GM12872 (cell line): ENCODE measurements at regions not wholly inside any gene's neighbourhood (a gene's known extent, or its start where the extent isn't known, plus 50 kb on each side); places are given as distances from the start of the nearest gene placed in this dataset.

ENCODE experiments used
- TF ChIP-seq, protein P1 (sequence below): IDR thresholded peaks from 3 replicates; pipeline ENCODE4 v1.5.1; 2011; ENCODE audit warnings: low read depth, mild to moderate bottlenecking, low read length, moderate library complexity; ENCODE audit not compliant: insufficient read depth

DNA sequence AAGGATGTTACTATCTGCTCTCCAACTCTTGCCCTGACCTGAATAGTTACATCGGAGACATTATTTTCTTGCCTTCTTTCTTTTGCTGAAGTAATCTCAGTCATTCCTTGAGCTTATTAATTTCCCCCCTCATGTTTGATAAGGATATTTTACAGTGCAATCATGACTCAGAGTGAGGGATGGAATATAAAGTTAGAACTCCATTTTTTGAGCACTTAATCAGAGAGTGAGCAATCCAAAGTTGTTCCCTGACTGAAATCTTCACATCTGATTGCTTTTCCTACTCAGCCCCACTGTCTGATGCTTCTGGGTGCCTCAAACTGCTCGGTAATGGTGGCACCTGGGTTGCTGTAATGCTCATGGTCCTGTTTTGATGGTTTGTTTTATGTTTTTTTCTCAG lies 142.7 kb upstream of the SEL1L start:
- TF ChIP-seq, protein P1, sequence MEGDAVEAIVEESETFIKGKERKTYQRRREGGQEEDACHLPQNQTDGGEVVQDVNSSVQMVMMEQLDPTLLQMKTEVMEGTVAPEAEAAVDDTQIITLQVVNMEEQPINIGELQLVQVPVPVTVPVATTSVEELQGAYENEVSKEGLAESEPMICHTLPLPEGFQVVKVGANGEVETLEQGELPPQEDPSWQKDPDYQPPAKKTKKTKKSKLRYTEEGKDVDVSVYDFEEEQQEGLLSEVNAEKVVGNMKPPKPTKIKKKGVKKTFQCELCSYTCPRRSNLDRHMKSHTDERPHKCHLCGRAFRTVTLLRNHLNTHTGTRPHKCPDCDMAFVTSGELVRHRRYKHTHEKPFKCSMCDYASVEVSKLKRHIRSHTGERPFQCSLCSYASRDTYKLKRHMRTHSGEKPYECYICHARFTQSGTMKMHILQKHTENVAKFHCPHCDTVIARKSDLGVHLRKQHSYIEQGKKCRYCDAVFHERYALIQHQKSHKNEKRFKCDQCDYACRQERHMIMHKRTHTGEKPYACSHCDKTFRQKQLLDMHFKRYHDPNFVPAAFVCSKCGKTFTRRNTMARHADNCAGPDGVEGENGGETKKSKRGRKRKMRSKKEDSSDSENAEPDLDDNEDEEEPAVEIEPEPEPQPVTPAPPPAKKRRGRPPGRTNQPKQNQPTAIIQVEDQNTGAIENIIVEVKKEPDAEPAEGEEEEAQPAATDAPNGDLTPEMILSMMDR = no peak

DNA sequence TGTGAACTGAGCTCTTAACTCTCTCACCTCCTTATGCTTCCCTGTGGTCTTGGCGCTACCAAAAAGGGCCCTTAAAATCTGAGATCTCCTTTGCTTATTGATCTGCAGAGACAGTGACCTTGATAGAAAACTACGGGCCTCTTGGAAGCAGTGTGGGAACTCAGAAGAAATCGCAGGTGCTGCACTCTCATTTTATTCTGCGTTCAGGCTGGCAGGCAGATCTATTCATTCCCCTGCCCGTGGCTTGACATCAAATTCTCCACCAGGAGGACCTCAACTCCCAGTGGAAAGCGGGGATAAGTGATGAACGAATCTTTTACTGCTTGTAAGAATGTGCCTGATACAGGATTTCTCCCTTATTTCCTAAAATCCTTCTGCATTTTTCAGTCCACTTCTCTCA lies 143.2 kb upstream of the SEL1L start:
- TF ChIP-seq, protein P1 = no peak

DNA sequence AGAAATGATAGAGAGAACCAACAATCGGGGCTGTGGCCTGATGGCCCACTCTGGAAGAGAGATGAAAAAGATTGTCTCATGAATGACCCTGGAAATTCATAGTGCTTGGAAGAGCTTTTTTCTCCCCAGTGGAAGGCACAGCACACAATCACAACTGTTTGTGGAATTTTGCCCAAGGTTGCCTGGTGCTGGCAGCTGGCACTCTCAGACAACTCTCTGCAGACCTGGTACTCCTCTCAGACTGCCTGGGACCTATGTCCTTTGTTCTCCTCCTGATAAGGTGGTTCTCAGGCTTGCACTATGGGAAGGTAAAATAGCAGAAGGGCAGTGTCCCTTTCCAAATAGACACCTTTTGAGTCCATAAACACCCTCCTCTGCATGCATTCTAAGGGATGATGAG lies 144.1 kb upstream of the SEL1L start:
- TF ChIP-seq, protein P1 = no peak

DNA sequence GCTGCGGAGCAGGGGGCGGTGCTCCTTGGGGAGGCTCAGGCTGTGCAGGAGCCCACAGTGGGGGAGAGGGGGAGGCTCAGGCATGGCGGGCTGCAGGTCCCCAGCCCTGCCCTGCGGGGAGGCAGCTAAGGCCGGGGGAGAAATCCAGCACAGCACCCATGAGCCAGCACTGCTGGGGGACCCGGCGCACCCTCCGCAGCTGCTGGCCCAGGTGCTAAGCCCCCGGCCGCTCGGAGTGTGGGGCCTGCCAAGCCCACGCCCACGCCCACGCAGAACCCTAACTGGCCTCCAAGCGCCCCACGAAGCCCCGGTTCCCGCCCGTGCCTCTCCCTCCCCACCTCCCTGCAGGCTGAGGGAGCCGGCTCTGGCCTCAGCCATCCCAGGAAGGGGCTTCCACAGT lies 145.6 kb upstream of the SEL1L start:
- TF ChIP-seq, protein P1 = no peak

DNA sequence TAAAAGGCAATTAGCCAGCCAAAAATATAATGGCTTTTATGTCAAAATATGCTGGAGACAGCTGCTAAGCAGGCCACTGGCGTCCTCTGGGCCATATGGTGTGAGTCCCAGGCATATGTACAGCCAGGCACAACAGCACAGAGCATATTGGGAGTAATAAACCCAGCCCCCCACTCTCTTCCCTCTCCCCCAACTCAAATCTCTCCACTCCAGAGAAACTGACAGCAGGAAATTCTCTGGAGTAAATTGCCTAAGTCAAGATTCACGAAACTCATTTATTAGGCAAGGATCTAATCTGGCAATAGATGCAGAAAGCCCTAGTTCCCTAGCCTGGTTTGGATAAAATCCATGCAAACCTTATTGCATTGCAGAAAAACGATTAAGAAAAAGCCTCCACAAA lies 147.9 kb upstream of the SEL1L start:
- TF ChIP-seq, protein P1 = no peak

DNA sequence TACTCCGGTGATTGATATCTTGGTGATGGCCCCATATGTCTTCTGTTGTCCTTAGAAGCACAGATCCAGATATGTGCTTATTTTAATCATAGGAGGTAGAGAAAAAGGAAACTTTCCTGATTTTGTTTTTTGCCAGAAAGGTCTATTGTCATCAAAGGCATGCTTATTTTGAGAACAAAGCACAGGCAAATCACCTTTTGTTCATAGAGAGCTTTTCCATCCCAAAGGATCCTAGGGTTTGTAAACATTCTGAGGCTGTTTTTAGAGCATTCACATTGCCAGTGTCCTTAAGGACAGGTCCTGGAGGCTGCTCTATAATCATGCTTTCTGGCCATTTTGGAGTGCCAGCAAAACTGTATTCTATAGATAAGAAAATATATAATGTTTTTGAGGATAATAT lies 148.5 kb upstream of the SEL1L start:
- TF ChIP-seq, protein P1 = no peak

DNA sequence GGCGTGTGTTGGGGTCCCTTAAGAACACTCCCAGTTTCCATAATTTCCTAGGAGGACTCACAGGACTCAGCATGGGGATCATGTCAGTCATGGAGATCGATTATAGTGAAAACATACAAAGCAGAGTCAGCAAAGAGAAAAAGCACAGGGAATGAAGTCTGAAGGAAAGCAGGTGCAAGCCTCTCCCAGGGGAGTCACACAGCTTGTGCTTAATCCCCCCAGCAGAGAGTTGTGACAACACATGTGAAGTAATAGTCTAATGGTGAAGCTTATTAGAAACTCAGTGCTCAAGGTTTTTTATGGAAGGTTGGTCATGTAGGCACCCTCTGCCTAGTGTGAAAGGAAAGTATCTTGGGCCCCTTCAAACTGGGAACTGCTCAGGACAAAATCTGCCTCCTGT lies 149.0 kb upstream of the SEL1L start:
- TF ChIP-seq, protein P1 = no peak

DNA sequence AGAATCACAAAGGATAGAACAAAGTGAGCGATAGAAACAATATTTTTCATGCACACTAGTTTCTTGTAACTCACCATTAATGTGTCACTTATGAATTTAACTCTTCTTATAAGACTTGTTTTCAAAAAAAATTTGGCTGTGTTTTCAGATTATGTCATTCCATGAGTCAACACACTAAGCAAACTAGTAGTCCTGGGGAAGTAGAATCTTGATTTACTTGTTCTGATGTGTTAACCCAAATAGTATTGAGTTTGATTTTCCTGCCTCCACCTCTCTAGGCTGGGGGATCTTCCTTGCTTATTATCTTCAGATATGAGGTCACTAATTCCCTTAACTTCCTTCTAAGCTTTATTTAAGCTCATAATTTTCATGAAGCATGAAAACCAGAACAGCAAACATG lies 151.0 kb upstream of the SEL1L start:
- TF ChIP-seq, protein P1 = no peak
